Vagina (tissue), 2 donors: ENCODE measurements at regions not wholly inside any gene's neighbourhood (a gene's known extent, or its start where the extent isn't known, plus 50 kb on each side); places are given as distances from the start of the nearest gene placed in this dataset.

ENCODE experiments used
- DNase-seq, 2 donors: peaks; one replicate each; pipeline ENCODE4 v3.0.0-alpha.2; 2017; ENCODE audit errors: extremely low spot score in 2 of 2
- H3K27ac ChIP-seq: fragments of 200-600 bp; sonication (generic); one replicate; pipeline ENCODE4 v1.5.1; 2019
- H3K27me3 ChIP-seq: fragments of 200-600 bp; sonication (generic); one replicate; pipeline ENCODE4 v1.5.1; 2019
- H3K36me3 ChIP-seq, 2 donors: fragments of 200-600 bp; sonication (generic); one replicate each; pipeline ENCODE4 v1.5.1; 2017 to 2019
- H3K4me1 ChIP-seq: fragments of 200-600 bp; sonication (generic); one replicate; pipeline ENCODE4 v1.5.1; 2019
- H3K4me3 ChIP-seq, 2 donors: fragments of 200-600 bp; sonication (generic); 1 replicate in 1 of 2; 2 replicates in 1 of 2; pipeline ENCODE4 v1.5.1; 2016 to 2019
- H3K9me3 ChIP-seq: fragments of 200-600 bp; sonication (generic); one replicate; pipeline ENCODE4 v1.5.1; 2019
- CTCF ChIP-seq, 3 experiments: fragments of 450-650 bp in 2 of 3; fragments of 200-600 bp in 1 of 3; sonication (generic) in 1 of 3; IDR thresholded peaks; one replicate each; pipeline ENCODE4 v1.5.1; 2017 to 2019; ENCODE audit warnings: antibody characterized with exemption in 3 of 3, mild to moderate bottlenecking in 2 of 3, moderate library complexity in 2 of 3
- POLR2A ChIP-seq, 2 donors: fragments of 450-650 bp; IDR thresholded peaks; one replicate each; pipeline ENCODE4 v1.6.1; 2017; ENCODE audit warnings: antibody characterized with exemption in 2 of 2, mild to moderate bottlenecking in 2 of 2, moderate library complexity in 2 of 2
- POLR2AphosphoS5 ChIP-seq, 2 donors: sonication (generic); formaldehyde crosslinking; IDR thresholded peaks; one replicate each; pipeline ENCODE4 v1.9.0; 2017; ENCODE audit warnings: antibody characterized with exemption in 2 of 2, mild to moderate bottlenecking in 2 of 2, low read depth in 1 of 2; ENCODE audit not compliant: insufficient read depth in 1 of 2
- intact Hi-C: fragments of 100-400 bp; cut with DNase I; formaldehyde crosslinking; loops from one replicate; pipeline ENCODE4 v1.15.1; 2023

GRCh38 chr5:91839721-91840120 lies 456.6 kb upstream of the ARRDC3 start:
- no peak for DNase-seq
- Histone ChIP-seq H3K4me3 (no peak overlapping the region), H3K27ac (no peak overlapping the region), H3K27me3 (no peaks in the 10 kb centered on the region), H3K4me1 (no peaks in the 10 kb centered on the region), H3K9me3 (no peaks in the 10 kb centered on the region), H3K36me3 (no peaks in the 10 kb centered on the region)
- no peak for TF ChIP-seq POLR2AphosphoS5 (IDR thresholded peaks at IDR 0.05; ENCODE audit: insufficient read depth in 1 of 2, low read depth in 1 of 2)
- TF ChIP-seq POLR2A (IDR thresholded peaks at IDR 0.05): no peak
- no peak for TF ChIP-seq CTCF (IDR thresholded peaks at IDR 0.05)
- intact Hi-C loops: no loop called here

- no peaks in the 10 kb centered on the region for H3K4me1 ChIP-seq
- H3K4me3 ChIP-seq: no peak overlapping the region
- TF ChIP-seq POLR2AphosphoS5 (IDR thresholded peaks at IDR 0.05; ENCODE audit: insufficient read depth in 1 of 2, low read depth in 1 of 2) (no peak), CTCF (IDR thresholded peaks at IDR 0.05) (no peak), POLR2A (IDR thresholded peaks at IDR 0.05) (no peak)
- DNase-seq: no peak
- H3K36me3 ChIP-seq: no peaks in the 10 kb centered on the region
- no peaks in the 10 kb centered on the region for H3K27me3 ChIP-seq
- intact Hi-C loops: no loop called here
- no peaks in the 10 kb centered on the region for H3K9me3 ChIP-seq
- no peak overlapping the region for H3K27ac ChIP-seq
These were observed 456.1 kb upstream of the ARRDC3 start for GRCh38 chr5:91839233-91839632.

- DNase-seq: no peak
- Histone ChIP-seq H3K27me3 (no peaks in the 10 kb centered on the region), H3K4me1 (no peaks in the 10 kb centered on the region), H3K4me3 (no peak overlapping the region), H3K36me3 (no peaks in the 10 kb centered on the region), H3K9me3 (no peaks in the 10 kb centered on the region), H3K27ac (no peak overlapping the region)
- intact Hi-C loops: no loop called here
- TF ChIP-seq POLR2AphosphoS5 (IDR thresholded peaks at IDR 0.05; ENCODE audit: insufficient read depth in 1 of 2, low read depth in 1 of 2): no peak
- no peak for TF ChIP-seq POLR2A (IDR thresholded peaks at IDR 0.05)
- no peak for TF ChIP-seq CTCF (IDR thresholded peaks at IDR 0.05)
These were observed 447.3 kb upstream of the ARRDC3 start for GRCh38 chr5:91830361-91830953.

GRCh38 chr5:91825618-91826017 lies 442.5 kb upstream of the ARRDC3 start:
- Histone ChIP-seq H3K27me3 (no peaks in the 10 kb centered on the region), H3K36me3 (no peaks in the 10 kb centered on the region), H3K9me3 (no peaks in the 10 kb centered on the region), H3K27ac (no peak overlapping the region), H3K4me1 (no peaks in the 10 kb centered on the region), H3K4me3 (no peak overlapping the region)
- intact Hi-C loops: no loop called here
- no peak for DNase-seq
- no peak for TF ChIP-seq POLR2AphosphoS5 (IDR thresholded peaks at IDR 0.05; ENCODE audit: insufficient read depth in 1 of 2, low read depth in 1 of 2)
- no peak for TF ChIP-seq CTCF (IDR thresholded peaks at IDR 0.05)
- TF ChIP-seq POLR2A (IDR thresholded peaks at IDR 0.05): no peak

GRCh38 chr5:91824406-91824805 lies 441.3 kb upstream of the ARRDC3 start:
- no peak for TF ChIP-seq POLR2A (IDR thresholded peaks at IDR 0.05)
- TF ChIP-seq CTCF (IDR thresholded peaks at IDR 0.05): no peak
- TF ChIP-seq POLR2AphosphoS5 (IDR thresholded peaks at IDR 0.05; ENCODE audit: insufficient read depth in 1 of 2, low read depth in 1 of 2): no peak
- DNase-seq: no peak
- intact Hi-C loops: no loop called here
- Histone ChIP-seq H3K9me3 (no peaks in the 10 kb centered on the region), H3K4me1 (no peaks in the 10 kb centered on the region), H3K27me3 (no peaks in the 10 kb centered on the region), H3K27ac (no peak overlapping the region), H3K4me3 (no peak overlapping the region), H3K36me3 (no peaks in the 10 kb centered on the region)
